SK-N-SH (cell line): ENCODE measurements at regions not wholly inside any gene's neighbourhood (a gene's known extent, or its start where the extent isn't known, plus 50 kb on each side); places are given as distances from the start of the nearest gene placed in this dataset.

Experiments
- ELF1 ChIP-seq: IDR thresholded peaks from 2 replicates; pipeline ENCODE4 v1.4.0; 2012
- EP300 ChIP-seq, 2 experiments: IDR thresholded peaks; 2 replicates each; pipeline versions ENCODE4 v1.4.0 to v1.6.1; 2012; ENCODE audit warnings: borderline replicate concordance in 1 of 2, low read depth in 1 of 2, low read length in 1 of 2
- EZH2phosphoT487 ChIP-seq: fragments of 200-600 bp; sonication (generic); IDR thresholded peaks from 2 replicates; pipeline ENCODE4 v1.6.1; 2017; ENCODE audit warnings: low read depth, mixed run types, mild to moderate bottlenecking, antibody characterized with exemption, moderate library complexity, borderline replicate concordance
- FOXM1 ChIP-seq: IDR thresholded peaks from 2 replicates; pipeline ENCODE4 v1.4.0; 2012; ENCODE audit warnings: low read depth, mild to moderate bottlenecking
- GATA2 ChIP-seq: sonication (generic); formaldehyde crosslinking; IDR thresholded peaks from 2 replicates; pipeline ENCODE4 v1.5.0; 2020; ENCODE audit warnings: mild to moderate bottlenecking, missing genetic modification reagents
- POLR2AphosphoS5 ChIP-seq: IDR thresholded peaks from 2 replicates; pipeline ENCODE4 v1.6.1; 2012; ENCODE audit warnings: low read depth, low read length
- TAF1 ChIP-seq: IDR thresholded peaks from 2 replicates; pipeline ENCODE4 v1.6.1; 2012; ENCODE audit warnings: low read depth, mild to moderate bottlenecking, low read length, moderate library complexity, borderline replicate concordance
- TF ChIP-seq, protein P1 (sequence below): IDR thresholded peaks from 2 replicates; pipeline ENCODE4 v1.4.0; 2012; ENCODE audit warnings: low read depth
- TF ChIP-seq, protein P2 (sequence below): fragments of 200-600 bp; sonication (generic); IDR thresholded peaks from 2 replicates; pipeline ENCODE4 v1.6.1; 2017; ENCODE audit warnings: antibody characterized with exemption, mild to moderate bottlenecking, moderate library complexity
- TF ChIP-seq, protein P3 (sequence below): IDR thresholded peaks from 2 replicates; pipeline ENCODE4 v1.4.0; 2012; ENCODE audit warnings: low read depth, borderline replicate concordance
- TF ChIP-seq, protein P4 (sequence below): fragments of 150-350 bp; IDR thresholded peaks from 2 replicates; pipeline ENCODE4 v1.6.1; 2017; ENCODE audit warnings: antibody characterized with exemption, low read length, low read depth, borderline replicate concordance

DNA sequence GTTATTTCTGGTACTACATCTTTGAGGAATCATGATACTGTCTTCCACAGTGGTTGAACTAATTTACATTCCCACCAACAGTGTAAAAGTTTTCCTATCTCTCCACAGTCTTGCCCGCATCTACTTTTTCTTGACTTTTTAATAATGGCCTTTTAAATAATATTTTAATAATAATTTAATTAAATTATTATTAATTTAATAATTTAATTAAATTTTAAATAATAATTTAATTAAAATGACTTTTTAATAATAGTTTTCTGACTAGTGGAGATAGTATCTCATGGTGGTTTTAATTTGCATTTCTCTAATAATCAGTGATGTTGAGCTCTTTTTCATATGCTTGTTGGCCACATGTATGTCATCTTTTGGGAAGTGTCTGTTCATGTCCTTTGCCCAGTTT, 1395.0 kb upstream of the ADGRL3 start:
- TF ChIP-seq GATA2 (CRISPR knock-in tag) (no peak), EP300 (IDR thresholded peaks at IDR 0.05; ENCODE audit: borderline replicate concordance in 1 of 2, low read depth in 1 of 2, low read length in 1 of 2) (no peak), ELF1 (no peak), TAF1 (no peak), EZH2phosphoT487 (no peak), POLR2AphosphoS5 (no peak), FOXM1 (no peak)
- TF ChIP-seq, protein P1, sequence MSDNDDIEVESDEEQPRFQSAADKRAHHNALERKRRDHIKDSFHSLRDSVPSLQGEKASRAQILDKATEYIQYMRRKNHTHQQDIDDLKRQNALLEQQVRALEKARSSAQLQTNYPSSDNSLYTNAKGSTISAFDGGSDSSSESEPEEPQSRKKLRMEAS: no peak
- TF ChIP-seq, protein P2, sequence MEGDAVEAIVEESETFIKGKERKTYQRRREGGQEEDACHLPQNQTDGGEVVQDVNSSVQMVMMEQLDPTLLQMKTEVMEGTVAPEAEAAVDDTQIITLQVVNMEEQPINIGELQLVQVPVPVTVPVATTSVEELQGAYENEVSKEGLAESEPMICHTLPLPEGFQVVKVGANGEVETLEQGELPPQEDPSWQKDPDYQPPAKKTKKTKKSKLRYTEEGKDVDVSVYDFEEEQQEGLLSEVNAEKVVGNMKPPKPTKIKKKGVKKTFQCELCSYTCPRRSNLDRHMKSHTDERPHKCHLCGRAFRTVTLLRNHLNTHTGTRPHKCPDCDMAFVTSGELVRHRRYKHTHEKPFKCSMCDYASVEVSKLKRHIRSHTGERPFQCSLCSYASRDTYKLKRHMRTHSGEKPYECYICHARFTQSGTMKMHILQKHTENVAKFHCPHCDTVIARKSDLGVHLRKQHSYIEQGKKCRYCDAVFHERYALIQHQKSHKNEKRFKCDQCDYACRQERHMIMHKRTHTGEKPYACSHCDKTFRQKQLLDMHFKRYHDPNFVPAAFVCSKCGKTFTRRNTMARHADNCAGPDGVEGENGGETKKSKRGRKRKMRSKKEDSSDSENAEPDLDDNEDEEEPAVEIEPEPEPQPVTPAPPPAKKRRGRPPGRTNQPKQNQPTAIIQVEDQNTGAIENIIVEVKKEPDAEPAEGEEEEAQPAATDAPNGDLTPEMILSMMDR: no peak
- TF ChIP-seq, protein P3, sequence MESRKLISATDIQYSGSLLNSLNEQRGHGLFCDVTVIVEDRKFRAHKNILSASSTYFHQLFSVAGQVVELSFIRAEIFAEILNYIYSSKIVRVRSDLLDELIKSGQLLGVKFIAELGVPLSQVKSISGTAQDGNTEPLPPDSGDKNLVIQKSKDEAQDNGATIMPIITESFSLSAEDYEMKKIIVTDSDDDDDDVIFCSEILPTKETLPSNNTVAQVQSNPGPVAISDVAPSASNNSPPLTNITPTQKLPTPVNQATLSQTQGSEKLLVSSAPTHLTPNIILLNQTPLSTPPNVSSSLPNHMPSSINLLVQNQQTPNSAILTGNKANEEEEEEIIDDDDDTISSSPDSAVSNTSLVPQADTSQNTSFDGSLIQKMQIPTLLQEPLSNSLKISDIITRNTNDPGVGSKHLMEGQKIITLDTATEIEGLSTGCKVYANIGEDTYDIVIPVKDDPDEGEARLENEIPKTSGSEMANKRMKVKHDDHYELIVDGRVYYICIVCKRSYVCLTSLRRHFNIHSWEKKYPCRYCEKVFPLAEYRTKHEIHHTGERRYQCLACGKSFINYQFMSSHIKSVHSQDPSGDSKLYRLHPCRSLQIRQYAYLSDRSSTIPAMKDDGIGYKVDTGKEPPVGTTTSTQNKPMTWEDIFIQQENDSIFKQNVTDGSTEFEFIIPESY: no peak
- TF ChIP-seq, protein P4, sequence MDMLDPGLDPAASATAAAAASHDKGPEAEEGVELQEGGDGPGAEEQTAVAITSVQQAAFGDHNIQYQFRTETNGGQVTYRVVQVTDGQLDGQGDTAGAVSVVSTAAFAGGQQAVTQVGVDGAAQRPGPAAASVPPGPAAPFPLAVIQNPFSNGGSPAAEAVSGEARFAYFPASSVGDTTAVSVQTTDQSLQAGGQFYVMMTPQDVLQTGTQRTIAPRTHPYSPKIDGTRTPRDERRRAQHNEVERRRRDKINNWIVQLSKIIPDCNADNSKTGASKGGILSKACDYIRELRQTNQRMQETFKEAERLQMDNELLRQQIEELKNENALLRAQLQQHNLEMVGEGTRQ: no peak
